NCI-H146 (cell line): ENCODE measurements at regions not wholly inside any gene's neighbourhood (a gene's known extent, or its start where the extent isn't known, plus 50 kb on each side); places are given as distances from the start of the nearest gene placed in this dataset.
"Not testable (repeated sequence)": the region's sequence is repeated elsewhere in the genome, so short reads cannot be mapped to it uniquely, and the experiment has no call there.

Experiments
- DNase-seq: peaks from one replicate; lab custom pipeline; 2025; lab: John Stamatoyannopoulos, UW

- DNase-seq = no peak
Observed at GRCh38 chr11:115631609-115632008, 127.4 kb upstream of the CADM1 start.

- DNase-seq = no peak
Observed at GRCh38 chr11:115630214-115630613, 126.0 kb upstream of the CADM1 start.

- no peak for DNase-seq
Observed at GRCh38 chr11:115629456-115630015, 125.3 kb upstream of the CADM1 start.

GRCh38 chr11:115627666-115628460, 123.6 kb upstream of the CADM1 start:
- DNase-seq = no peak

GRCh38 chr11:115627071-115627470, 122.9 kb upstream of the CADM1 start:
- no peak for DNase-seq

- no peak for DNase-seq
Observed at GRCh38 chr11:115626414-115626813, 122.2 kb upstream of the CADM1 start.

- no peak for DNase-seq
Observed at GRCh38 chr11:115625502-115625901, 121.3 kb upstream of the CADM1 start.

- DNase-seq = no peak
Observed at GRCh38 chr11:115624065-115624464, 119.8 kb upstream of the CADM1 start.

GRCh38 chr11:115623021-115623451, 118.8 kb upstream of the CADM1 start:
- DNase-seq = no peak

GRCh38 chr11:115618428-115618827, 114.2 kb upstream of the CADM1 start:
- no peak for DNase-seq

- DNase-seq = no peak
Observed at GRCh38 chr11:115617767-115618166, 113.6 kb upstream of the CADM1 start.

- DNase-seq = no peak
Observed at GRCh38 chr11:115616971-115617370, 112.8 kb upstream of the CADM1 start.

- DNase-seq = no peak
Observed at GRCh38 chr11:115613986-115614632, 109.9 kb upstream of the CADM1 start.

GRCh38 chr11:115613004-115613403, 108.8 kb upstream of the CADM1 start:
- DNase-seq = no peak

- DNase-seq = peak; percentile 44
Observed at GRCh38 chr11:115612046-115612730, 108.0 kb upstream of the CADM1 start.

- DNase-seq = no peak
Observed at GRCh38 chr11:115611343-115611742, 107.1 kb upstream of the CADM1 start.

GRCh38 chr11:115610908-115611307, 106.7 kb upstream of the CADM1 start:
- no peak for DNase-seq

- not testable (repeated sequence) for DNase-seq
Observed at GRCh38 chr11:115610234-115610633, 106.0 kb upstream of the CADM1 start.

GRCh38 chr11:115608976-115609375, 104.8 kb upstream of the CADM1 start:
- DNase-seq = no peak

GRCh38 chr11:115607621-115608221, 103.5 kb upstream of the CADM1 start:
- no peak for DNase-seq

- DNase-seq = no peak
Observed at GRCh38 chr11:115606498-115607220, 102.4 kb upstream of the CADM1 start.
